ENCODE measurements at regions not wholly inside any gene's neighbourhood (a gene's known extent, or its start where the extent isn't known, plus 50 kb on each side); places are given as distances from the start of the nearest gene placed in this dataset.

DNA sequence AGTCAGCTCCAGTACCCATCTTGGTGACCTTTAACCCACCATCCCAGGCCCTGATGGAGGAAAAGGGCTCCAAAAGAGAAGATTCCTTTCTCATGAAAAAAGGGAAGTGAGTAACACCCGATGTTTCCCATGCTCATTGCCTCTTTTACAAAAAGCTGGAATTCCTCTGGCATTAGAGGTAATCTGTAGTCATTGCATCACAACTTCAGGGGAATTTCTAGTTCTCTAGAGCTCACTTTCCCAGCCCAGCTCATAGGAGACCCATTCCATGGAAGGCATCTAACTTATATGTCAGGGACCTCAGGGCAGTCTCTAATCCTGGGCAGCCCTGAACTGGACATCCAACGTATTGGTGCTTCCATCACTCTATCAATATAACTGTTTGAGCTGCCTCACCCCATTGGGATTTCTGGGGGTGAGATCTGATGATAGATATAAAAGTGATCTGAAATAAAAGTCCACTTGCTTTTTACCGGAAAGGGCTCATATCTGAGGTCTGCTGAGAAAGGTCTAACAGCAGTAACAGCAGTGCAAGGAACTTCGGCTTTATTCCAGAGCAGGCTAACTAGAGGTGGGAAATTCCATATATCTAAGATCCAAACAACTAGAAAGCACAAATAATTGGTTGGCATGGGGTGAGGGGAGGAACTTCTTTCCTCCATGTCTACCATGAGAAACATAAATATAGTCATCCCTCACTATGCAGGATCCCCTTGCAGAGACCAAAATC lies 106.1 kb downstream of the ETAA1 start:
- TF ChIP-seq, protein P1, sequence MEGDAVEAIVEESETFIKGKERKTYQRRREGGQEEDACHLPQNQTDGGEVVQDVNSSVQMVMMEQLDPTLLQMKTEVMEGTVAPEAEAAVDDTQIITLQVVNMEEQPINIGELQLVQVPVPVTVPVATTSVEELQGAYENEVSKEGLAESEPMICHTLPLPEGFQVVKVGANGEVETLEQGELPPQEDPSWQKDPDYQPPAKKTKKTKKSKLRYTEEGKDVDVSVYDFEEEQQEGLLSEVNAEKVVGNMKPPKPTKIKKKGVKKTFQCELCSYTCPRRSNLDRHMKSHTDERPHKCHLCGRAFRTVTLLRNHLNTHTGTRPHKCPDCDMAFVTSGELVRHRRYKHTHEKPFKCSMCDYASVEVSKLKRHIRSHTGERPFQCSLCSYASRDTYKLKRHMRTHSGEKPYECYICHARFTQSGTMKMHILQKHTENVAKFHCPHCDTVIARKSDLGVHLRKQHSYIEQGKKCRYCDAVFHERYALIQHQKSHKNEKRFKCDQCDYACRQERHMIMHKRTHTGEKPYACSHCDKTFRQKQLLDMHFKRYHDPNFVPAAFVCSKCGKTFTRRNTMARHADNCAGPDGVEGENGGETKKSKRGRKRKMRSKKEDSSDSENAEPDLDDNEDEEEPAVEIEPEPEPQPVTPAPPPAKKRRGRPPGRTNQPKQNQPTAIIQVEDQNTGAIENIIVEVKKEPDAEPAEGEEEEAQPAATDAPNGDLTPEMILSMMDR (IDR thresholded peaks at IDR 0.05), result no peak
- no peak for TF ChIP-seq POLR2A (IDR thresholded peaks at IDR 0.05)
- 71 to 80% methylated on average over 4 of the region's 4 CpGs for WGBS, 2 donors
- no peak for DNase-seq (ENCODE audit: low spot score in 2 of 2)
- no peak overlapping the region for H3K4me3 ChIP-seq (ENCODE audit: low read depth, poor library complexity, severe bottlenecking)
- intact Hi-C loops (cut with DNase I; ENCODE audit: low total_unique reads), result no loop called here

DNA sequence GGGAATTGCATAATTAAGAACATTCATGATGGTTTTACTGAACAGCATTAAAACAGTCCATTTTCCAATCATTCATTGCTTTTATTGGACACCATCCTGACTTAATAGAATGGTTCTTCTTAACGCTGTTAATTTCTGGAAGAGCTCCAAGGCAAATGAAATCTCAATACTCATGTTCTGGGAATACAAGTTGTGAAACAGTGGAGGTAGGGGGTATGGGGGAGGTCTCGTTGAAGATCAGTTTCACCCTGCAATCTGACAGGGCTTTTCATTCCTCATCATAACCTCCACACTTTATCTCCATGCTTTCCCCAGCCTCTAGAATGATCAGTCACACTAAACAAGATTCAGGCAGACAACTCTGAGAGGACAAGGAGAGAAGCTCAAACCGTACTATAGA lies 113.6 kb downstream of the ETAA1 start:
- no peak overlapping the region for H3K4me3 ChIP-seq (ENCODE audit: low read depth, poor library complexity, severe bottlenecking)
- TF ChIP-seq, protein P1 (IDR thresholded peaks at IDR 0.05), result no peak
- TF ChIP-seq POLR2A (IDR thresholded peaks at IDR 0.05), result no peak
- intact Hi-C loops (cut with DNase I; ENCODE audit: low total_unique reads), result no loop called here
- no peak for DNase-seq (ENCODE audit: low spot score in 2 of 2)
- WGBS, 2 donors, result 60 to 67% methylated on average over 3 of the region's 3 CpGs

DNA sequence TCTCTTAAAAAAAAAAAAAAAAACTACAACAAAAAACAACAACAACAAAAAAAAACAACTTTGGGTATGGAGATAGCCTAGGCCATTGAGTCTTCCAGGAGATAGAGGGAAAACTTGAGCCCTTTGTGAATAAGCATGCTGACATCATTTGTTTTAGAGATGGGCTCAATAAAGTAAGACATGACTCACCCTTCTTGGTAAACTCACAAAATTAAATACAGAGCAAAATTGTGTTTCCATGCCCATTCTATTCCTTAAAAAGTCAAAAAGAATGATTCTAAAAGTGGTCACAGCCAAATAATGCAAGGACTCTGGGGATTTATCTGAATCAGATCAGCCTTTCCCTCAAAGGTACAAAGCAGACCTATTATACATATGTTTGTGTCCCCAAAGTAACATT lies 117.4 kb downstream of the ETAA1 start:
- no peak for DNase-seq (ENCODE audit: low spot score in 2 of 2)
- intact Hi-C loops (cut with DNase I; ENCODE audit: low total_unique reads), result no loop called here
- no peak overlapping the region for H3K4me3 ChIP-seq (ENCODE audit: low read depth, poor library complexity, severe bottlenecking)
- TF ChIP-seq, protein P1 (IDR thresholded peaks at IDR 0.05), result no peak
- TF ChIP-seq POLR2A (IDR thresholded peaks at IDR 0.05), result no peak

DNA sequence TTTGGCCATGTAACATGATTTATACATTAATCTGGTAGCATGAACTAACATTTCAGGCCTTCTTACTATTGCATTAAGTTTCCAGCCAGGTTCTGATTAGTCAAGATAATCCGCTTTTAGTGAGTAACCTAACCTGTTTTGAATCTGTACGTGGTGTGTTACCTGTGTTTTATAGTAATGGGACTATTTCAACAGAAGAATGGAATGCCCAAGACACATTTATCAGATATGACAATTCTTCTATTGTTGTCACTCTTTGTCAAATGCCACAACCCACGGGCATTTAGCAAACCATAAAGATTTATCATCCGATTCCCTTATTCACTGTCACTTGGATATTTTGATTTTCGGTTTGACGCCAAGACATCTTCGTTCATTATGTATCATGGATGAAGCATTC lies 117.9 kb downstream of the ETAA1 start:
- intact Hi-C loops (cut with DNase I; ENCODE audit: low total_unique reads), result no loop called here
- WGBS, 2 donors, result 62 to 65% methylated on average over 7 of the region's 7 CpGs
- no peak for DNase-seq (ENCODE audit: low spot score in 2 of 2)
- no peak overlapping the region for H3K4me3 ChIP-seq (ENCODE audit: low read depth, poor library complexity, severe bottlenecking)
- no peak for TF ChIP-seq POLR2A (IDR thresholded peaks at IDR 0.05)
- TF ChIP-seq, protein P1 (IDR thresholded peaks at IDR 0.05), result no peak

DNA sequence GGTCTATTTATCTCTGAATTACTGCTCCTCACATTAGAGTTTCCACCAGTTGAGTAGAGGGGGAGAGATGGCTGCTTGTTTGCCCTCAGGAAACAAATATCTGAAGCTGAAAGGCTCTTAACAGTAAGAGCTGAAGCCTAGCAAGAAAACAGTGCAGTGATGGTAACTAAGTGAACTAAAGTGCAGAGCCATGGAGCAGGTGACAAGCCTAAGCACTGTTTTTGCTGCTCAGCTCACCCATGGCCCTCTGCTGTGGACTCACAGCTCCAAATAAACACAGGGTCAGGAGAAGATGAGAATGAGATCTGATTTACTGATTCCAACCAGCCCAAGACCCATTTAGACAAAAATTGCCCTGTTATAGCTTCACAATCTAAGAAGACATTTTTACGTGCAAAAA lies 118.4 kb downstream of the ETAA1 start:
- WGBS, 2 donors, result 79 to 86% methylated on average over 1 of the region's 1 CpG
- no peak for TF ChIP-seq POLR2A (IDR thresholded peaks at IDR 0.05)
- TF ChIP-seq, protein P1 (IDR thresholded peaks at IDR 0.05), result no peak
- intact Hi-C loops (cut with DNase I; ENCODE audit: low total_unique reads), result no loop called here
- no peak overlapping the region for H3K4me3 ChIP-seq (ENCODE audit: low read depth, poor library complexity, severe bottlenecking)
- DNase-seq (ENCODE audit: low spot score in 2 of 2), result no peak

DNA sequence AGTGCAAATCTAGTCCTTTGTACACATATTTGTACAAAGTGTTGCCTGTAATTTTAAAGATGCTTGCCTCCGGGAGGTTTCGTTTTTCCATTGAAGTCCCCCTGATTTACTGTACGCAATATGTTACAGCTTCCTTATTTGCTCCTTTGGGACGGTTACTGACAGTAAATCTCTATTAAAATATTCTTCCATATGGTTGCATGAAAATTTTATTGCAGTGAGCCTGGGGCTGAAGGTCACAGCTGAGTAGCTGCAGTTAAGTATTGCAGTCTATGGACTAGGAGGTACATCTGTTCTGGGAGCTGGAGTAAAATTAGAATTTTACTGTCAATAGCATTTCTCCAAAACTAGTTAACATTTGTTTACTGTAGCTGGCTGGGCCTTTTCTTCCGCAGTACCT lies 119.2 kb downstream of the ETAA1 start:
- TF ChIP-seq, protein P1 (IDR thresholded peaks at IDR 0.05), result no peak
- TF ChIP-seq POLR2A (IDR thresholded peaks at IDR 0.05), result no peak
- WGBS, 2 donors, result 48 to 52% methylated on average over 5 of the region's 5 CpGs
- no peak for DNase-seq (ENCODE audit: low spot score in 2 of 2)
- intact Hi-C loops (cut with DNase I; ENCODE audit: low total_unique reads), result no loop called here
- H3K4me3 ChIP-seq (ENCODE audit: low read depth, poor library complexity, severe bottlenecking), result no peak overlapping the region

Measured in lower leg skin (tissue), 4 donors.